HG03378 (cell line): ENCODE measurements at regions not wholly inside any gene's neighbourhood (a gene's known extent, or its start where the extent isn't known, plus 50 kb on each side); places are given as distances from the start of the nearest gene placed in this dataset.
"Not testable (repeated sequence)": the region's sequence is repeated elsewhere in the genome, so short reads cannot be mapped to it uniquely, and the experiment has no call there.

ENCODE experiments used
- ATAC-seq: cut with Tn5 transposase; IDR thresholded peaks from one replicate; pipeline ENCODE4 v1.9.1; 2021; ENCODE audit warnings: mild to moderate bottlenecking, moderate library complexity; ENCODE audit not compliant: unreplicated experiment

GRCh38 chr15:89024418-89024817 lies 63.8 kb upstream of the ABHD2 start:
- ATAC-seq: no peak

GRCh38 chr15:89026167-89026566 lies 62.1 kb upstream of the ABHD2 start:
- ATAC-seq: no peak

GRCh38 chr15:89028036-89028435 lies 60.2 kb upstream of the ABHD2 start:
- no peak for ATAC-seq

GRCh38 chr15:89030311-89030710 lies 57.9 kb upstream of the ABHD2 start:
- ATAC-seq: no peak

GRCh38 chr15:89031637-89032285 lies 56.5 kb upstream of the ABHD2 start:
- ATAC-seq: not testable (repeated sequence)

- ATAC-seq: no peak
These were observed 54.0 kb upstream of the ABHD2 start for GRCh38 chr15:89034305-89034704.

GRCh38 chr15:89035150-89035549 lies 53.1 kb upstream of the ABHD2 start:
- ATAC-seq: no peak

GRCh38 chr15:89035658-89036057 lies 52.6 kb upstream of the ABHD2 start:
- ATAC-seq: no peak

- ATAC-seq: no peak
These were observed 50.1 kb upstream of the ABHD2 start for GRCh38 chr15:89038146-89038545.
